ENCODE measurements at regions not wholly inside any gene's neighbourhood (a gene's known extent, or its start where the extent isn't known, plus 50 kb on each side); places are given as distances from the start of the nearest gene placed in this dataset.

- TF ChIP-seq POLR2A (IDR thresholded peaks at IDR 0.05; ENCODE audit: low read depth, low read length) (no peak), TAF1 (IDR thresholded peaks at IDR 0.05; ENCODE audit: borderline replicate concordance, low read depth, low read length) (no peak), POLR2AphosphoS5 (IDR thresholded peaks at IDR 0.05; ENCODE audit: low read depth, low read length) (no peak)
Observed at GRCh38 chr4:72805284-72805683, 236.3 kb upstream of the ADAMTS3 start.
